ENCODE measurements at regions not wholly inside any gene's neighbourhood (a gene's known extent, or its start where the extent isn't known, plus 50 kb on each side); places are given as distances from the start of the nearest gene placed in this dataset.

GRCh38 chr18:39702888-39703287, 2137.3 kb upstream of the CELF4 start:
- DNase-seq (ENCODE audit: low read depth): no peak
- Histone ChIP-seq H2AFZ (ENCODE audit: low read depth, low read length) (no peak overlapping the region), H3K36me3 (ENCODE audit: insufficient read depth, low read length) (no peaks in the 10 kb centered on the region), H3K27me3 (ENCODE audit: insufficient read depth, low read length) (no peaks in the 10 kb centered on the region), H4K20me1 (ENCODE audit: insufficient read depth, low read length) (no peaks in the 10 kb centered on the region), H3K27ac (ENCODE audit: low read depth, low read length) (no peak overlapping the region), H3K79me2 (ENCODE audit: insufficient read depth, low read length) (no peaks in the 10 kb centered on the region), H3K4me2 (ENCODE audit: low read length) (no peak overlapping the region), H3K4me1 (ENCODE audit: insufficient read depth, low read length) (no peaks in the 10 kb centered on the region), H3K4me3 (ENCODE audit: insufficient read depth, low read depth, low read length) (no peak overlapping the region), H3K9me3 (ENCODE audit: insufficient read depth, low read depth, low read length) (no peaks in the 10 kb centered on the region), H3K9ac (ENCODE audit: low read length) (no peak overlapping the region)
- Mint-ChIP-seq H3K36me3 (ENCODE audit: low read depth, unreplicated experiment) (peaks cover 1% of the 10 kb centered on the region), H3K27me3 (ENCODE audit: low read depth, unreplicated experiment) (no peaks in the 10 kb centered on the region), H3K4me1 (ENCODE audit: low read depth, unreplicated experiment) (peaks cover 8% of the 10 kb centered on the region), H3K9me3 (ENCODE audit: unreplicated experiment) (no peaks in the 10 kb centered on the region), H3K27ac (ENCODE audit: unreplicated experiment) (no peak overlapping the region), H3K4me3 (ENCODE audit: unreplicated experiment) (no peak overlapping the region)
- FAIRE-seq: no peak
- no peak for TF ChIP-seq CTCF (IDR thresholded peaks at IDR 0.05; ENCODE audit: insufficient read depth, low read depth, low read length)
- TF ChIP-seq EZH2 (IDR thresholded peaks at IDR 0.05; ENCODE audit: insufficient read depth, low read length): no peak

- H3K9me3 Mint-ChIP-seq (ENCODE audit: unreplicated experiment): peaks cover 2% of the 10 kb centered on the region
- H3K36me3 Mint-ChIP-seq (ENCODE audit: low read depth, unreplicated experiment): peaks cover 1% of the 10 kb centered on the region
- Histone ChIP-seq H3K9ac (ENCODE audit: low read length) (no peak overlapping the region), H4K20me1 (ENCODE audit: insufficient read depth, low read length) (no peaks in the 10 kb centered on the region), H2AFZ (ENCODE audit: low read depth, low read length) (no peak overlapping the region), H3K4me3 (ENCODE audit: insufficient read depth, low read depth, low read length) (no peak overlapping the region), H3K9me3 (ENCODE audit: insufficient read depth, low read depth, low read length) (no peaks in the 10 kb centered on the region), H3K4me2 (ENCODE audit: low read length) (no peak overlapping the region), H3K36me3 (ENCODE audit: insufficient read depth, low read length) (no peaks in the 10 kb centered on the region), H3K4me1 (ENCODE audit: insufficient read depth, low read length) (no peaks in the 10 kb centered on the region), H3K79me2 (ENCODE audit: insufficient read depth, low read length) (no peaks in the 10 kb centered on the region), H3K27me3 (ENCODE audit: insufficient read depth, low read length) (no peaks in the 10 kb centered on the region), H3K27ac (ENCODE audit: low read depth, low read length) (no peak overlapping the region)
- DNase-seq (ENCODE audit: low read depth) (peak; percentile 51), FAIRE-seq (no peak)
- no peaks in the 10 kb centered on the region for H3K27me3 Mint-ChIP-seq (ENCODE audit: low read depth, unreplicated experiment)
- H3K27ac Mint-ChIP-seq (ENCODE audit: unreplicated experiment): no peak overlapping the region
- no peak overlapping the region for H3K4me3 Mint-ChIP-seq (ENCODE audit: unreplicated experiment)
- peaks cover 8% of the 10 kb centered on the region for H3K4me1 Mint-ChIP-seq (ENCODE audit: low read depth, unreplicated experiment)
- no peak for TF ChIP-seq EZH2 (IDR thresholded peaks at IDR 0.05; ENCODE audit: insufficient read depth, low read length)
- no peak for TF ChIP-seq CTCF (IDR thresholded peaks at IDR 0.05; ENCODE audit: insufficient read depth, low read depth, low read length)
Observed at GRCh38 chr18:39701839-39702238, 2136.2 kb upstream of the CELF4 start.

GRCh38 chr18:39701055-39701783, 2135.6 kb upstream of the CELF4 start:
- H3K4me1 Mint-ChIP-seq (ENCODE audit: low read depth, unreplicated experiment): peaks cover 8% of the 10 kb centered on the region
- Histone ChIP-seq H3K9me3 (ENCODE audit: insufficient read depth, low read depth, low read length) (no peaks in the 10 kb centered on the region), H3K4me3 (ENCODE audit: insufficient read depth, low read depth, low read length) (no peak overlapping the region), H4K20me1 (ENCODE audit: insufficient read depth, low read length) (no peaks in the 10 kb centered on the region), H2AFZ (ENCODE audit: low read depth, low read length) (no peak overlapping the region), H3K9ac (ENCODE audit: low read length) (no peak overlapping the region), H3K27ac (ENCODE audit: low read depth, low read length) (no peak overlapping the region), H3K4me2 (ENCODE audit: low read length) (no peak overlapping the region), H3K4me1 (ENCODE audit: insufficient read depth, low read length) (no peaks in the 10 kb centered on the region), H3K27me3 (ENCODE audit: insufficient read depth, low read length) (no peaks in the 10 kb centered on the region), H3K79me2 (ENCODE audit: insufficient read depth, low read length) (no peaks in the 10 kb centered on the region), H3K36me3 (ENCODE audit: insufficient read depth, low read length) (no peaks in the 10 kb centered on the region)
- H3K4me3 Mint-ChIP-seq (ENCODE audit: unreplicated experiment): no peak overlapping the region
- no peak overlapping the region for H3K27ac Mint-ChIP-seq (ENCODE audit: unreplicated experiment)
- TF ChIP-seq EZH2 (IDR thresholded peaks at IDR 0.05; ENCODE audit: insufficient read depth, low read length) (no peak), CTCF (IDR thresholded peaks at IDR 0.05; ENCODE audit: insufficient read depth, low read depth, low read length) (no peak)
- FAIRE-seq: no peak
- peaks cover 1% of the 10 kb centered on the region for H3K36me3 Mint-ChIP-seq (ENCODE audit: low read depth, unreplicated experiment)
- no peak for DNase-seq (ENCODE audit: low read depth)
- peaks cover 2% of the 10 kb centered on the region for H3K9me3 Mint-ChIP-seq (ENCODE audit: unreplicated experiment)
- no peaks in the 10 kb centered on the region for H3K27me3 Mint-ChIP-seq (ENCODE audit: low read depth, unreplicated experiment)
